GM21619 (cell line): ENCODE measurements at regions not wholly inside any gene's neighbourhood (a gene's known extent, or its start where the extent isn't known, plus 50 kb on each side); places are given as distances from the start of the nearest gene placed in this dataset.
A peak's percentile ranks its signal among the peaks of the same experiment; 100 is the strongest.
"Not testable (repeated sequence)": the region's sequence is repeated elsewhere in the genome, so short reads cannot be mapped to it uniquely, and the experiment has no call there.

Source experiments
- ATAC-seq: cut with Tn5 transposase; IDR thresholded peaks from one replicate; pipeline ENCODE4 v1.9.1; 2021; ENCODE audit not compliant: unreplicated experiment

DNA sequence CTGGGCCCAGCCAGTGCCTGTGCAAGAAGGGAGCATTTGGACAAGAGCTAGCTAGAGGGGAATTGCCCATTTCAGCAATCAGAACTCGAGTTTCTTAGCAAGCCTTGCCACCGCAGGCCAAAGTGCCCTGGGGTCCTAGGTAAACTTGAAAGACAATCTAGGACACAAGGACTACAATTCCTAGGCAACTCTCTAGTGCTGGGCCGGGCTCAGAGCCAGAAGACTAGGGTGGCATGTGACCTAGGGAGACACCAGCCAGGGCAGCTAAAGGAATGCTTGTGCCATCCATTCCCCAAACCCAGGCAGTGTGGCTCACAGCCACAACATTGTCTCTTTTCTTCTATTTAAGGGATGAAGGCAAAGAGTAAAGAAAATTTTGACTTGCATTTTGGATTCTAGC is 205.0 kb downstream of the BMP4 start:
- ATAC-seq = no peak

DNA sequence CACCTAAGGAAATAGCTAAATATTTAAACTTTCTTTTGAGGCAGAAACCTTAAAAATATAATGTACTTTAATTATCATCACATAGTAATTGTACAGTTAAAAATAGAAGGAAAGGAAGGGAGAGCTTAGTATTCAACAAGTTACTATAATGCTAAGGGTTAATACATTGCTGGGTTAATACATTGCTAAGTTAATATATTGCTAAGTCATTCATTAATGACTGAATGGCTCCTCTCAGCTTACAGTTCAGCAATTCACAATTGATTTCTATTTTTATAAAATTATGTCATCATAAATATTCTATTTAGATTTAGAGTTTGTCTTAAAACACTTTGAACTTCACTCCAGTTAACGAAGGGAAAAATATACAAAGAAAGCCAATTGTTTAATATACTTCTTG is 207.9 kb downstream of the BMP4 start:
- ATAC-seq = peak; percentile 51

DNA sequence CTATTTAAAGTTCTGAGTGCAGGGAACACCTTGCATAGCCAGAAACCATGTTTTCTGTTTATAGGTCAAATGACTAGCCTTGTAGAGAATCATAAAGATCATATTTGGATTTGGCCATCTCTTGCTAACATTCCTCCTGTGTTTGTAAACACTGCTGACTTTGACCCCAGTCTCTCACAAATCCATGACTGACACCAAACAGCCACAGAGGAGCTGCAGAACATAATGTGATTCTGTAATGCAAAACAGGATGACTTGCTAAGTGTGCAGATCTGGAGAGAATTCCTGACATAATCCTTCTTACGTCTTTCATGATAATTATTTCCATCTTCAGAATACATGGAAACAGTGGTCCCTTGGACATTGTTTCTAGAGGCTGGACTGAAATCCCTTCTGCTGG is 211.8 kb downstream of the BMP4 start:
- ATAC-seq = no peak

DNA sequence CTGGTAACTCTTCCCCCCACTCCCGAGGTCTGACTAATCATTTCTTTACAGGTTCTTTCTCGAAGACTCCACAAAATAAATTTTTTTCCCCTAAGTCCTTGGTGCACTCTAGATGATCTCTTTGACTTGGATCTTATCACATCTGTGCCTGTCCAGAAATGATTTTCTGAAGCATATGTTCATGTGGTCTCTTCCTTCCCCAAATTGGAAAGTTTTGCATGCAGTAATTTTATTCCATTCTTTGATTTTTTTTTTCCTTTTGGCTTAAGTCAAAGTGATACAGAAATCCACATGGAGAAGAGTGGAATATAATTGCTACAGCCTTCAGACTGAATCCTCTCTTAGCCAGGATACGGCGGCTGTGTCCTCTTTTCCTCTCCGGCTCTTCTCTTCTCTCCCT is 213.3 kb downstream of the BMP4 start:
- no peak for ATAC-seq

DNA sequence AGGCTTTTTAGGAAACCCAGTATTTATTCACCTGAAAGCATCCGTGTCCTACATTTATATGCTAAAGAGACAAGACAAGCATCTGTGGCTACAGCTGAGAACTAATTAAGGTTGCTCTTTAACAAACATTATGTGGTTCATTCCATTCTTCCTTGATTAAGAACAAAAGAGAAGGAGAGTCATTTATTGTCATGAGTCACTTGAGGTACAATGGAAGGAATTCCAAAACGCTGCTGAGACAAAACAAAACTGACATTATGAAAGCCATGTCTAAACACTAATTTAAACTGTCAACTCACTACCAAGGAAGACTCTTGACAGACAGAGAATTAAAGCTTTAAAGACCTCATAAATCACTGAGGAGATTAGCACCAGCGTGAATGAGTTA is 214.4 kb downstream of the BMP4 start:
- ATAC-seq = no peak

DNA sequence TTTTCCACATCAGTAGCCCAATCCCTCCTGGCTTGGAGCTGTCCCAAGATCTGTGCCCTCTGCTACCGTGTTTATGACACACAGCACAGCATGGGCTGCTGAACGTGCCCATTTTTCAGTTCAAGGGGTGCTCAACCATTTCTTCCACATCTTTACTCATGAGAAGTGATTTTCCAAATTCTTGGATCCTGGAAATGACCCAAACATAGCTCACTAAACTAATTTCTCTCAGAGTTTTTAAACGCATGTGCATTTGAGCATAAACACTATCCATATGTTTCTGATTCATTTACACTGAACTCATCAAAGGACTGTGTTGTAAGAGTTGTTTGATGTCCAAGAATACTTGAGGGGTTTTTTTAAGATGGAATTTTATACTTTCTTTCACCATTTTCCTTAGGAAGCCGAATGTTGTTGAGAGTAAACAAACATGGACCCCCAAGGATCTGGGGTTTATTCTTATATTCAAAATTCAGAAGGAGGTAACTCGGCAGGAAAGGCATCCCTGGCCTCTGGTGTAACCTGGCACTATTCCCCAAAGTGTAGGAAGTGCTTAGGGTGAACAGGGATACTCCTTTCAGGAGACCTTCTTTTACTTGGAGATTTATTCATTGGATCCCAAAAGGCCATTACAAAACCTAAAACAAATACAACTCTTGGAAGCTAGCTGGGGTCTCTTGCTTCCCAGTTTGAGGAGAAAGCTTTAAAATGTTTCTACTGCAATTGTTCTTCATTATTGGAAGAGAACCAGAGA is 215.0 kb downstream of the BMP4 start:
- ATAC-seq = no peak

DNA sequence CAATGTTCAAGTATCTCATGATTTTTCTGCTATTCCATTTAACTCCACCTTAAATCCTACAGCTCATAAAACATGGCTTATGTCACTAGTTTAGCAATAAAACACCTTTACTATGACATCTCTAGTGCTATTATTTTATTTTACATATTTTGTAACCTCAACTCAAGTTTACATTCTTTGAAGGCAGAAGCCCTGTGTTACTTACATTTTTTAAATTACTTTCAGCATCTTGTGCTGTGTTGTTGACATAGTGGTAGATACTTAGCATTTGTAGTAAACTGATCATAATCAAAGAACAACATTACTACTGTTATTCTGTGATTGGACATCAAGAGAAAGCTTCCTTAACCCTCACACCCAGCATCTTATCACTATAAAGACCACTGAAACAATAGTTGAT is 216.1 kb downstream of the BMP4 start:
- no peak for ATAC-seq

DNA sequence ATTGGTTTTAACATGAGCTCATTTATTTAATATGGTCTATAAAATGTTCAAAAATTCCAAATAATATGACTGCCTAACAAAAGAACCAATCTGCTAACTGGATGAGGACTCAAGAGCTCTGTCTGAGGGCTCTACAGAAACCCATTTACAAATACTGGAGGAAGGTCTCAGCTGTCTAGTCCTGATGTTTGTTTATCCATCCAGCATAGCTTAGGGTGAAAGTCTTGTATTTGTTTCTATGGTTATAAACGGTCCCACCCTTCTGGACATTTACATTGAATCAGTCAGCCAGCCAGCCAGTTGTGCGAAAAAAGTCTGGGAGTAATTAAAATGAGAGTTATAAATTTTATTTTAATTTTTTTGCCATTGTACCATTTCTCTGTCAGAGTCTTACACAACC is 220.7 kb downstream of the BMP4 start:
- ATAC-seq = no peak

DNA sequence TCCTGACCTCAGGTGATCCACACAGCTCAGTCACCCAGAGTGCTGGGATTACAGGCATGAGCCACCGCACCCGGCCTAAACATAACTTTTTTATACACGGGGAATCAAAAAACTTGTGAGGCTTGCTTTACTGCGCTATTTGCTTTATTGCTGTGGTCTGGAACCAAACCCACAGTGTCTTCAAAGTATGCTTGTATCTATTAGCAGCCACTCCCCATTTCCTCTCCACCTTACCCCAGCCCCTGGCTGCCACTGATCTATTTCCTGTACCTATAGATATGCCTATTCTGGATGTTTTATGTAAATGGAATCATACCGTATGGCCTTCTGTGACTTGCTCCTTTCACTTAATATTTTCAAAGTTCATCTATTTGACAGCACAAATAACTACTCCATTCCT is 233.4 kb downstream of the BMP4 start:
- no peak for ATAC-seq

DNA sequence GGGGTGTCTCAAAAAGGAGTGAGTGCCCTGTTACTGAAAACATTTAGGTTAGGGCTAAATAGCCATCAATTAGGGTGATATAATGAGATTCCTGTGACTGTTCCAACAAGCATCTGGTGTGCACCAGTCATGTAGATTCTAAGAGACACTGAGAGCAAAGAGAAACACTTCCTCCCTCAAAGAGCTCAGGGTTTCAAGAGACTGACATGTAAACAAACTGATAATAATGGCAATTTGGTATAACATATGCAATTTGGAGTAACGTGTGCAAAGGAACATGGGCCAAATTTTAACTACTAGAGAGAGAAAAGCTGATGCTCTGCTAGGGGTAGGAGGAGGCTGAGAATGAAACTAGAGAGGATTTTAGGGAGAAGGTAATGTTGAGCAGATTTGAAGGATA is 237.1 kb downstream of the BMP4 start:
- ATAC-seq = no peak

DNA sequence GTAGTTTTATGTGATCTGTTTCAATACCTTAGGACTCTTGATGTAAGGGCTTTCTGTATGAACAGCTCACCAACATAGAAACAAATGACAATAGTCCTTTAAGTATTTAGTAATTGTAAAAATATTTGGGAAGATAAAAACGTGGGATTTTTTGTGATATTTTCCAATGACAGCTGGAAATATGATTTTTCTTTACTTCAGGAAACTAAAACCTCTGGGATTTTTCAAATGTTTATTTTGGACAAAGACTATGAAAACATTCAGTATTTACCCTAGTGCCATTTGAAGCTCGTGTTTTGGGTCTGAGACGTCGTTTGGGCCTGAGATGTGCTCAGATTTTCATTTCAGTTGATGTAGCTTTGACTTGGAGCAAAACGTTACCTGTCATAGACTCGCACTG is 240.0 kb downstream of the BMP4 start:
- ATAC-seq = no peak

DNA sequence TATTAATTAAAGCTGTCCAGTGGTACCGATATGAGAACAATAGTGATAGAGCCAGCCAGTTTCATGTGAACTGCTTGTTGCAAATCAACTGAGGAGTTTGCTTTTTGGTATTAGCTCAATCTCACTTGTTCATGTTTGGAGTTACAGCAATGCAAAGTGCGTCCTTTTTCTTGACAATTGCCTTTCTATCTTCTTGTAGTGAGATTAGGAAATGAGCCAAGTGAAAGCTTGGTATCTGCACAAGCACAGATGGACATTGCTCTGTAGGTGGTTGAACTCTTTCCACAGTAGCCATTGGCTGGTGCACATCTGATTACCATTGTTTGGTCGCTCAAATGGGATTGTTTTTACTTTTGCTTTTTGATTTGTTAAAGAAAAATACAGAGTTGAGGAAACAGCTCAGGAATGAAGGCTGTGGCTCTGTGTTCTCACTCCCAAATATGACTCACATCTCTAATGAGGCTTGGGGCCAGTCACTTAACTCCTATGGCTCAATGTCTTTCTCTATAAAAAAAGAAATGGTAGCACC is 241.4 kb downstream of the BMP4 start:
- no peak for ATAC-seq

DNA sequence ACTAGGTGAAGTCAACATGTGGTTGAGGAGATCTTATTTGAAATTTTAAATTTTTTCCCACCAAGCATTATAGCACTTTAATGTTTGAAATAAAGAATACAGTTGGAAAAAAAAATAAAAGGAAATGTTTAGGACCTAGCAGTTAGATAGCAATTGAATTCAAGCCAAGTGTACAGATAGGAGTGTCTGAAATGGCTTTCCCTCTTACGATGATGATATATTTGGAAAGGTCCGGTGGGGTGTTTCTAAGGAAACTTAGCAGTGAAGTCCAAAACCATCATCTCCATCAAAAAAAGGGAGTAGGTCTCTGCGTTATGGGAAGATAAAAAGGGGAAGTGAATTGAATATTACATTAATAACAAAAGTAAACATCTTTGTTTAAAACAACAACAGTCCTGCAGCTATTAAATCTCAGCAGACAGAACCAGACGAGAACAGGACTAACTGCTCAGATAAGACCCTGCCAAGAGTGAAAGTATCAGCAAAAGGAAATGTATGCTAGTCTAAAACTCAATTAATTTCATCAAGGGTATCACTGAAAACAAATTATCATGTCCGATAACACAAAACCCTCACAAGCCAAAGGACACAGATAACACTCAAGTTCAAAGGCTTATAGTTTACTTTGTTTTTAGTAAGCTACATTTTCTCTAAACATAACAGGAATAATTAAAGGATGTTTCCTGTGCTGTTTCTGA is 242.0 kb downstream of the BMP4 start:
- ATAC-seq = no peak

DNA sequence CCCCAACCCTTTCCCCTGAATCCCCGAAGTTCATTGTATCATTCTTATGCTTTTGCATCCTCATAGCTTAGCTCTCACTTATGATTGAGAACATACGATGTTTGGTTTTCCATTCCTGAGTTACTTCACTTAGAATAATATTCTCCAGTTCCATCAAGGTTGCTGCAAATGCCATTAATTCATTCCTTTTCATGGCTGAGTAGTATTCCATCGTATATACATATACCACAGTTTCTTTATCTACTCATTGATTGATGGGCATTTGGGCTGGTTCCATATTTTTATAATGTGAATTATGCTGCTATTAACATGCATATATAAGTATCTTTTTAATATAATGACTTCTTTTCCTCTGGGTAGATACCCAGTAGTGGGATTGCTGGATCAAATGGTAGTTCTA is 243.7 kb downstream of the BMP4 start:
- ATAC-seq = not testable (repeated sequence)

DNA sequence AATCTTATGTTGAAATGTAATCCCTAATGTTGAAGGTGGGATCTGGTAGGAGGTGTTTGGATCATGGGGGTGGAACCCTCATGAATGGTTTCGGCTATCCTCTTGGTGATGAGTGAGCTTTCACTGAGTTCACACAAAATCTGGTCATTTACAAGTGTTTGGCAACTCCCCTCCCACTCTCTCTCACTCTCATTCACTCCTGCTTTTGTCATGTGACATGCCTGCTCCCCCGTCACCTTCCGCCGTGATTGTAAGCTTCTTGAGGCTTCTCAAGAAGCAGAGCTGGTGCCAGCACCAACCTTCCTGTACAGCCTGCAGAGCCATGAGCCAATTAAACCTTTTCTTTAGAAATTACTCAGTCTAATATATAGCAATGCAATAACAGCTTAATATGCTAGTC is 245.4 kb downstream of the BMP4 start:
- ATAC-seq = no peak

DNA sequence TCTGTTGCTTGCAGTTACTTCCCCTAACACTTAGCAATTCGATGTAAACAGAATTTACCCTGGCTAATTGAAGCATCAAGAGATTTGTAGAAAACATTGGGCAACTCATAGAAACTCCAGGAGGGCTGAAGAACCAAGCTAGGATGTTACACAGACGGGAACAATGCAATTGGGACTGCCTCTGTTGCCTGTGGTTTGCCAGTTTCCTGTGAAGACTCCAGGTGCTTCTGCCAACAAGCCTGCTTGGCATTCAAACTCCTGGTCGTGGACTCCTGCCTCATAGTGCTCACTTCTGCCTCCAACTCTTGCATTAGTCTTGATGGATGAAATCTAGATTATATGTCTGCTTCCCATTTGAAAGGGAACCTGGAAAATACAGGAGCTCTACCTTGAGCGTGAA is 246.0 kb downstream of the BMP4 start:
- ATAC-seq = no peak

DNA sequence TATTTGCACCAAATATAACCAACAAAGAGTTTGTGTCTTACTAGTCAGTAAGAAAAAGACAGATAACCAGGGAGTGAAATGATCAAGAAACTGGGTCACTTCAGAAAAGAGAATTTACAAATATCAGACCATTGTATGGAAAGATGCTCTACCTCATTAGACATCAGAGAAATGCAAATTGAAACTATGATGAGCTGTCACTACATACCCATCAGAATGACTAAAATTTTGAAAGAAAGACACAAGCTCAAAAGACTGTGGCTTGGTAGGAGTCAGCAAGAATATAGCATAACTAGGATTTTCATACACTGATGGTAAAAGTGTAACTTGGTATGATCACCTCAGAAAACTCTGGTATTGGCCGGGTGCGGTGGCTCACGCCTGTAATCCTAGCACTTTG is 247.2 kb downstream of the BMP4 start:
- ATAC-seq = no peak

DNA sequence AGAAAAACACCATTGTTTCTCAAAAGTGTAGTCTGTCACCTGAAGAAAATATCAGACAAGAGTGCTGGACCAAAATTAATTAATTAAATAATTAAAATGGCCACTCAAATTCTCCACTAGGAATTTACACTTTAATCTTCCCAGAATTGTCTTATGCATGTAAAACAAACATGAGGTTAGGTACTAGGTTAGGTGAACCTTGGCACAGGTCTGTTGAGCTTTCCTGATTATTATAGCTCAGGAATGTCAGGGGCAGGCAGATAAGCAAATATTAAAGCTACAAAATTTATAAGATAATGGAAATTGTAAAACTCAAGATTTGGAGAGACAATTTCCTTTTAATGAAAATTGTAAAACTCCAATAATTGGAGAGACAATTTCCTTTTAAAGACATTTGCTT is 253.2 kb downstream of the BMP4 start:
- ATAC-seq = no peak

DNA sequence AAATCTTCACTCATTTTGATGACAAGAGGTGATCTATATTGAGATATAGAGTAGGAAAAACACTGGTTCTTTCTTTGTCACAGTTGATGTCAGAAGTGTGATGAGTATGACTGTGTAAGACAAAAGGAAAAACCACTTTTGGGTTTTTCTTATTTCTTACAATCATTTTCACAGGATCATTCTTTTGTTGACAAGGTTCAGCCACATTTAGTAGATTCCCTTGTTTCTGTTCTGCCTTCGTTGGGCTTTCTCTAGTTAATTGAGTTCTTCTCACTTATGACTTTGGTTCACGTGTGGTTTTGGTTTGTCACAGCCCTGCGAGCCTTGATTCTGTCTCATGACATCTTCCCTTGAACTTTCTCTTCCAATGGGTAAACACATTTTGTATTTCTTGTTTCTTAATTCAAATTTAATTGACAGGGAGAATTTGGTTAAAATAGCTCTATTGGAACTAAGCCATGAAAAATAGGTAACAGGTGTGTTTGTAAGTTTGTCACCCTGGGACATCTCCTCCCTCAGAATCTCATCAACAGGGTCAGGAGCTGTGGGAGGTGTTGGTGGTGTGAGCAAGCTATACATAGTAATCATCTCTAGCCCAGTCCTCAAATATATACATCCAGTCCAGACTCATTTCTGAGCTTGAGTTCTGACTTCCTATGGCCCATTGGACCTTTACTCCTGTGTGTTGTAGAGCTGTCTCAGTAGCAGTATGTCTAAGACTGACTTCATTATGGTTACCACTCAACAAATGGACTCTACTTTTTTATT is 255.3 kb downstream of the BMP4 start:
- peak; percentile 71 for ATAC-seq

DNA sequence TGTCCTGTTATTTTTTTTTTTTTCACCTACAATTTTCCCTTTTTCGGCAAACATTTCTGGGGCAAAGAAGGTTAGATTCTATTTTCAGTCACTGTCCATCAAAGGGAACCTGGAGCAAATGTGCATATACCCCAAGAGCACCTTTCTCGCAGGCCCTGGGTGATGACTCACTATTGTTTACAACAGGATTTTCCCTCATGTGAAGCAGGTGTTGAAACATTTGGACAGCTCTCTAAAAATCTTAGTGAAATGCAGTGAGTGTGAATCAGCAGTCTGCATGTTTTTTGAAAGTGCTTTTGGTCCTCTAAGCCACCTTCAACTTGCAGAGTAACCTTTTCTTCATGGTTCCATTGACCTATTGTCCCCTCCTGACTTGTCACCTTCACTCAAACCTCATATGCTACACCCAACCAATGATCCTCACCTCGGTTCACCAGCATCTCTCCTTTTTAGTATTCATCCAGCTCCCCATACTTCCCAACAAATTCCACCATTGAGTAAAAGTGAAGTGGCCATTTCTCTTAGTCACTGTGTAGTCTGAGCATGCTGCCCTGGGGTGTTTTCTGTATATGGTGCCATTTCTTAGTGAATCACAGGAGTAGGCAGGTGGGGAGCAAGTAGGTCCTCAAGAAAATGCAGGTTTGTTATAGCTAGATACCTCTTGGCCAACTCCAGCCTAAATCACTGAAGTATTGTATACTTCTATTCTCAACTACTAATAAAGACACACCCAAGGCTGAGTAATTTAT is 260.2 kb downstream of the BMP4 start:
- ATAC-seq = no peak

DNA sequence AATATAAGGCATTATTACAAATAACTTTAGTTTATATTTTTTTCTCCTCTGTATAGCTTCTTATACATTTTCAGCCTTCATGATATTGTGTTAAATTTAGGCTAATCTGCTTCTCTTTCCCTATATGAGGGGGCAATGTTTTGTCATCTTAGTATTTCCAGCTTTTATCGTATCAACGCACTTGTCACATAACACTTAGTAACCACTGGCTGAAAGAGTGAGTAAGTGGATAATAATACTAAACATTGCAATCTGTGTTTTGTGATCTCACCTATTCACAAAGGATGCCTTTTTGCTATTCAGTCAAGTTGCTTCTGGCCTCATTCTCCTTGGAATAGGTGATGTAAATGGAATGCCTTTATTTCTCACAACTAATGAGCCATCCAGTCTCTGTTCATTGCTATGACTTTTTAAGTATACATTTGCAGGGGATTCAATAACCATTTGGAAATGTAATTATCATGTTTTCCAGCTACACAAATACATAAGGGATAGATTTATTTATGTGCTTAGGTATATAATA is 260.9 kb downstream of the BMP4 start:
- ATAC-seq = no peak
